T-helper 1 cell treated with Interleukin-12 subunit alpha and Interleukin-12 subunit beta and Interleukin-4 antibody, amounts not matched to agents 30 ng/mL and 1 ng/mL, for 36 hours (primary cell): ENCODE measurements at regions not wholly inside any gene's neighbourhood (a gene's known extent, or its start where the extent isn't known, plus 50 kb on each side); places are given as distances from the start of the nearest gene placed in this dataset.
"Not testable (repeated sequence)": the region's sequence is repeated elsewhere in the genome, so short reads cannot be mapped to it uniquely, and the experiment has no call there.

Experiments
- intact Hi-C: fragments of 100-400 bp; cut with micrococcal nuclease; formaldehyde crosslinking; loops from one replicate; pipeline ENCODE4 v1.15.1; 2024

- intact Hi-C loops = no loop called here
These were observed 474.1 kb downstream of the OMA1 start for GRCh38 chr1:58072450-58072849.

- intact Hi-C loops = no loop called here
These were observed 479.4 kb downstream of the OMA1 start for GRCh38 chr1:58067082-58067481.

GRCh38 chr1:58065520-58065919, 481.0 kb downstream of the OMA1 start:
- intact Hi-C loops = no loop called here

- intact Hi-C loops = no loop called here
These were observed 482.4 kb downstream of the OMA1 start for GRCh38 chr1:58064166-58064565.

- intact Hi-C loops = no loop called here
These were observed 483.4 kb downstream of the OMA1 start for GRCh38 chr1:58063095-58063494.

- intact Hi-C loops = no loop called here
These were observed 483.9 kb downstream of the OMA1 start for GRCh38 chr1:58062635-58063034.

- intact Hi-C loops = no loop called here
These were observed 485.9 kb downstream of the OMA1 start for GRCh38 chr1:58060559-58061170.

- intact Hi-C loops = no loop called here
These were observed 486.7 kb downstream of the OMA1 start for GRCh38 chr1:58059789-58060188.

- intact Hi-C loops = no loop called here
These were observed 488.2 kb downstream of the OMA1 start for GRCh38 chr1:58058323-58058722.

- intact Hi-C loops = no loop called here
These were observed 488.7 kb downstream of the OMA1 start for GRCh38 chr1:58057826-58058225.

- intact Hi-C loops = not testable (repeated sequence)
These were observed 495.3 kb downstream of the OMA1 start for GRCh38 chr1:58051187-58051586.

GRCh38 chr1:58047265-58047858, 499.2 kb downstream of the OMA1 start:
- intact Hi-C loops = loop anchor here (1.0 kb wide), 1 partner anchor 1215 kb away; no protein-coding TSS in a partner anchor

GRCh38 chr1:58045094-58045705, 501.3 kb downstream of the OMA1 start:
- intact Hi-C loops = no loop called here

- intact Hi-C loops = no loop called here
These were observed 504.9 kb downstream of the OMA1 start for GRCh38 chr1:58041621-58042020.

GRCh38 chr1:58038574-58038973, 508.0 kb downstream of the OMA1 start:
- intact Hi-C loops = no loop called here

- intact Hi-C loops = no loop called here
These were observed 511.0 kb downstream of the OMA1 start for GRCh38 chr1:58035523-58035922.

- intact Hi-C loops = no loop called here
These were observed 513.2 kb downstream of the OMA1 start for GRCh38 chr1:58033311-58033710.

GRCh38 chr1:58032611-58033073, 513.9 kb downstream of the OMA1 start:
- intact Hi-C loops = no loop called here

GRCh38 chr1:58031416-58031815, 515.1 kb downstream of the OMA1 start:
- intact Hi-C loops = no loop called here

- intact Hi-C loops = no loop called here
These were observed 516.1 kb downstream of the OMA1 start for GRCh38 chr1:58030456-58030855.

GRCh38 chr1:58017641-58018040, 528.9 kb downstream of the OMA1 start:
- intact Hi-C loops = no loop called here

GRCh38 chr1:58013237-58013636, 533.3 kb downstream of the OMA1 start:
- intact Hi-C loops = no loop called here

- intact Hi-C loops = no loop called here
These were observed 534.5 kb downstream of the OMA1 start for GRCh38 chr1:58011978-58012377.
